NCI-H1417 (cell line): ENCODE measurements at regions not wholly inside any gene's neighbourhood (a gene's known extent, or its start where the extent isn't known, plus 50 kb on each side); places are given as distances from the start of the nearest gene placed in this dataset.
"Not testable (repeated sequence)": the region's sequence is repeated elsewhere in the genome, so short reads cannot be mapped to it uniquely, and the experiment has no call there.

Experiments
- DNase-seq, 3 experiments: peaks; one replicate each; lab custom pipeline; 2025; lab: John Stamatoyannopoulos, UW

DNA sequence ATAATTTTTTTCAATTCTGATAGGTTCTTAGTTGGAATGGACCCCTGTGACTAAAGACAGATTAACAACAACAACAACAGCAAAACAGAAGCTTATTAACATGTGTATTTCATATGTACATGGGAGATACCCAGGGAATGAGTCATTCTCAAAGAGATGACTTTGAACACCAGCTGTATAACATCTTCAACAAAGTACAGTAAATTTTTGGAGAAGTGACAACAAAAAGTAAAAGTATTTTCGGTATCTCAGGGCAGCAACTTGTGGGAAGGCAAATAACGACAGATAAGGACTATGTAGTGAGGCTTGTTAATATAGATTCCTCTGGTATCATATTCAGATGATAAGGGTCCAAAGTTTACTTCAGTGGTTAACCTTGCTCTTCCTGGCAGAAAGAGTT lies 573.4 kb upstream of the RAG2 start:
- DNase-seq = no peak

DNA sequence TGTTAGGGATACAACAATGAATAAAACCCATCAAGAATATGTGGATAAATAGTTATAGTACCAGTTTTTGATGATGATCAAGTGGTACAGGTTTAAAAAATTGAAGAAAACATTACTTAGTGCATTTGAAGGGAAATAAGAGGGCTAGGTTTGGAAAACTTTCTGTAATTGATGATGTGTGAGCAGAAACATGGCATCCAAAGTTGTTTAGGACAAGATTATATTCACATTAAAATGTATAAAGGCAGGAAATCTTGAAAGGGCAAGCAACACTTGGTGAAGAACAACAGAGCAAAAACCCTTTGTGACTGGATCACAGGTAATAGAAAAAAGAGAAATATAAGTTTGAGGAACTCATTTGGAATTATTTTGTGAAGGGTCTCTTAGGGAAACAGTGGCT lies 572.3 kb upstream of the RAG2 start:
- DNase-seq = no peak

DNA sequence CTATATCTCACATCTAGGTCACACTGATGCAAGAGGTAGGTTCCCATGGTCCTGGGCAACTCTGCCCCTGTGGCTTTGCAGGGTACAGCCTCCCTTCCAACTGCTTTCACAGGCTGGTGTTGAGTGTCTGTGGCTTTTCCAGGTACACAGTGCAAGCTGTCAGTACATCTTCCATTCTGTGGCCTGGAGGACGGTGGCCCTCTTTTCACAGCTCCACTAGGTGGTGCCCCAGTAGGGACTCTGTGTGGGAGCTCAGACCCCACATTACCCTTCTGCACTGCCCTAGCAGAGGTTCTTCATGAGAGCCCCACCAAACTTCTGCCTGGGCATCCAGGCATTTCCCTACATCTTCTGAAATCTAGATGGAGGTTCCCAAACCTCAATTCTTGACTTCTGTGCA lies 547.4 kb upstream of the RAG2 start:
- not testable (repeated sequence) for DNase-seq

DNA sequence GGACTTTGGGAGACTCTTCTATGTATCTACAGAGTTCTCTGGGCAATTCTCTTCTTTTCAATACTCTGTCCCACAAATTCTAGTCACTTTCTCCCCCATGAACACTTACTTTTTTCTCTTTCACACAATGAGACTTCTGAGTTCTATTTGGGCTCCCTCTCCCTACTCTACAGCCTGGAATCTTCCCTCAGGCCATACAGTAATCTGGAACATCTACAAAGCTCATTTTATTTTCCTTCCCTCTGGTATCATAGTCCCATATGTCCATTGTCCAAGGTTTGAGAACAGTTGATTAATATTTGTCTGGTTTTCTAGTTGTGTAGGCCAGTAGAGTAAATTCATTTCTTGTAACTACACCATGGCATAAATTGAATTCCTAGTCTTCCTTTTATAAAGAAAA lies 544.6 kb upstream of the RAG2 start:
- DNase-seq = no peak

DNA sequence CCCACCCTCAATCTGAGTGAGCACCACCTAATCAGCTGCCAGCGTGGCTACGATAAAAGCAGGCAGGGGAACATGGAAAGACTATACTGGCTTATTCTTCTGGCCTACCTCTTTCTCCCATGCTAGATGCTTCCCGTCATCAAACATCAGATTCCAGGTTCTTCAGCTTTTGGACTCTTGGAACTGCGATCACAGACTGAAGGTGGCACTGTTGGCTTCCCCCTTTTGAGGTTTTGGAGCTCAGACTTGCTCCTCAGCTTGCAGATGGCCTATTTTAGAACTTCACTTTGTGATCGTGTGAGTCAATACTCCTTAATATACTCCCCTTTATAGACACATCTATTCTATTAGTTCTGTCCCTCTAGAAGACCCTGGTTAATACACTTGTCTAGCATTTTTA lies 543.7 kb upstream of the RAG2 start:
- DNase-seq = no peak

DNA sequence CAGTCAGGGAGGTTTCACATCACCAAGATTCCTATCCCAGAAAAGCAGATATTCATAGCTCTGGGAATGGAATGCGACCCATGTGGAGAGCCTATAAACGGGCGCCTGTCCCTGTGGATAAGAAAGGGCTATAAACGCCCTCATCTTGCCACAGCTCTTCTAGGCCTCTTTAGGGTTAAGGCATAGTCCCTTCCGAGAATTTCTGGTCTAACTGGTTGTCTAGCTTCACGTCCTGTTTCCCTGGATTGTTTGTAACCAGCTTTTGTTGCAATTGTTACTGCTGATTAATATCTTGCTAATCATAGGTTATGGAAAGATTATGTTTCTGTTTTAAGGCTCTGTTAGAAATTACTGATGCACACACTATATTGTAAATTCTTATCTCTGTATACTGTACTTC lies 537.6 kb upstream of the RAG2 start:
- not testable (repeated sequence) for DNase-seq

DNA sequence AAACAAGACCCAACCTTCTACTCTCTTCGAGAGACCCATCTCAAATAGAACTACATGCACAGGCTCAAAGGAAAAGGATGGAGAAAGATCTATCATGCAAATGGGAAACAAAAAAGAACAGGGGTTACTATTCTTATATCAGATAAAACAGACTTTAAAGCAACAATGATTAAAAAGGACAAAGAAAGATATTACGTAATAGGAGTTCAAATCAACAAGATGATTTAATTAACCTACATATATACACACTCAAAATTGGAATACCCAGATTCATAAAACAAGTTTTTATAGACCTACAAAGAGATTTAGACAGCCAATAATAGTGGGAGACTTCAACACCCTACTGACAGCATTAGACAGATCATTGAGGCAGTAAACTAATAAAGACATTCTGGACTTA lies 536.6 kb upstream of the RAG2 start:
- DNase-seq = no peak

DNA sequence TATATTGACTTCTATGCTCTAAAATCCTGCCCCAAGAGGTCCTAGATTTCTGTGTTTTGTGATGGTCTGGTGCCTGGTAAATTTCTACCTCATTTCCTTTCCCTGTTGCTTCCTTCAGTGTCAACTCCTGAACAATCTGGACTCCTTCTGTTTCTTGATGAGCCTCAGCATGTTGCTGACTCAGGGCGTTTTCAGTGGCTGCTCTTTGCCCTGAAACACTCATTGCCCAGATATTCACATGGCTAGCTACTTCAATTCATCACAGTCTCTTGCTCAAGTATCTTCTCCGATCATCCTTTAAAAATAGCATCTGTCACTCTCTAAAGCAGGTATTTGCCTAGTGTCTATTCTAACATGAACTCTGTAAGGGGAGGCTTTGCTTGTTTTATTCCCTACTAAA lies 526.3 kb upstream of the RAG2 start:
- DNase-seq = no peak

DNA sequence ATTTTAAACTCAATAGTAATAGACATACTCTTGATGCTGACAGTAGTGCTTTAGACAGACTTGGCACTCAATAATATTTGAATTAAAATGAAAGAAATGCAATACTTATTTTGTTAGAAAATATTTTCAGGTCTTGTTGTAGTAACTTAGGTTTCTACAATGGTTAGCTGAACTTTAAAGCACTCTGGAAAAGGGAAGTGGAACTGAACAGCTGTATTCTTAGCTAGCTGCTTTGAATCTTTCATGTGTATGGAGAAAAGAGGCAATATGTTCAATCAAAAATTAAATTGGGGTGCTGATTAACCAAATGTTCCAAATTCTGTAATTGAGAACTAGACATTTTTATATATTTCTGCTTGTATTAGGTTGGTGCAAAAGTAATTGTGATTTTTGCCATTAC lies 517.9 kb upstream of the RAG2 start:
- no peak for DNase-seq

DNA sequence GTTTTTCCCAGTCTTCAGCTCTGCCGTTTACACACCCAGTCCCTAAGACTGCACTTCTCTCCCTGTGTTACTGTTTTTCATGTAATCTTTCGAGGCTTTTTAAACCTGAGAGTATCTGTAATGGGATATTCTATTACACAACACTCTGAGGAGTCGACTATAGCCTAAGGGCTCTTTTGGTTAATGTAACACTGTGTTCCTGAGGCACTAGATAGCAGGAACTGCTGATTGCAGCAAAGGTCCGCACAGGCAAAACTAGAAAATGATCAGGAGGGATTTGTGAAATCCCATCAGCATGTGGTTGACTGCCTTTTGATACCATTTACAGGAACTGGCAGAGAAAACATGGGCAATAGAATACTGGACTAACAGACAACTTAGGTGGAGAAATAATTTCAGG lies 512.3 kb upstream of the RAG2 start:
- DNase-seq = no peak

DNA sequence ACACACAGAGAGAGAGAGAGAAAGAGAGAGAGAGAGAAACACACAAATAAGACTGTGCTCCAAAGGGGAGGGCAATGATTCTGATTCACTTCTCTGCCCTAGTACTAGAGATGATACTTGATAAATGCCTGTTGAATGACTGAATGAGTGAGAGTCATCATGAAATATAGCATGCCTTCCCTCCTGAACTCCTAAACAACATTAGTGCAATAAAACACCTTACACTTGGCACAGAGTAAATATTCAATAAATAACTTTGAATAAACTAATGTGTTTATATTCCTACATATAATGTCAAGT lies 511.2 kb upstream of the RAG2 start:
- DNase-seq = no peak

DNA sequence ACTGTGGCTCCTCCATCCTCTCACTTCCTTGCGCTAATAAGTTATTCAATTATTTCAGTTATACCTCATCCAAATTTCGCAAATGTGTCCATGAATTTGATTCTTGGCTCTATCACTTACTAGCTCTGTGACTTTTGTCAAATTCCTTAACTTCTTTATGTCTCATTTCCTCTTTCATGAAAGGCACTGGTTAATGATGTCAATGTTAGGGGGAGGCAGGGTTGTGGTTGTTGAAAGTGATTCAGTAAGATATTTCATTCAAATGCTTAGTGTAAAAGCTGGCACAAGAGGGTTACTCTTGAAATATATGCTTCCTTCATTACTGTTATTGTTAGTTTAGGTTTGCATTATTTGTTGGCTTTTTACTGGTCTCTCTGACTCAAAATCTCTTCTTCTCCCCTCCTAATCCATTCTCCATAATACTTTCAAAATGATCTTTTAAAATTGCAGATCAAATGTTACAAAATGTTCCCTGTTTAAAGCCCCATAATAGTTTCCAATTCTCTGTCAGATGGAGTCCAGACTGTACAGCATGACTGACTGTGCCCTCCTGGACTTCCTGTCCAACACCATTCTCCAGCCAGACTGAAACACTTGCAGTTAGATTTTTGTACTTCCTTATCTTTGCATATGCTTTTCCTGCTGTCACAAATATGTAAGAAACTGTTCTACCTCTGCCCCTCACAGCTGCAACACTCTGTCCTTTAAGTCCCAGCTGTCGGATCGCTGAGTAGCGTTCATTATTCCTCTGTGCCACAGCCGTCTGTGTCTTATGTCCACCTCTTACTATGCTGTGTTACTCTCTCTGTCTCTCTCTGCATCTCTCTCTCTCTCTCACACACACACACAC lies 510.6 kb upstream of the RAG2 start:
- DNase-seq = no peak

DNA sequence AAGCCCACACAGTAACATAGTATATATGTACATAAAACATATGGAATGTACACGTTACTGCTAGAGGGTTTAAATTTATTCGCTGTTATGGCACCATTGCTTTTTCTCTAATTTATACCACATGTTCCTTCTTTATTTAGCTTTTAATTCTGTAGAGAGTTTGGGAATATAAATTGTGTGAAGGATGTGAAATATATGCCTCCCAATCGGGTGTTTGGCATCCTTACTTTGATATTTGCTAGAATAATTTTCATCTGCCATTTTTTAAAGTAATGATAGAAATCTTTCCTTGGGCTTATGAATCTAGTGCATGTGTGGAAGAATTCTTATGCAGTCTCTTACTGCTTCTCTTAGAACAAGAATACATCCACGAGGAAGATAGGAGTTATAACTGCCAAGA lies 509.8 kb upstream of the RAG2 start:
- DNase-seq = no peak

DNA sequence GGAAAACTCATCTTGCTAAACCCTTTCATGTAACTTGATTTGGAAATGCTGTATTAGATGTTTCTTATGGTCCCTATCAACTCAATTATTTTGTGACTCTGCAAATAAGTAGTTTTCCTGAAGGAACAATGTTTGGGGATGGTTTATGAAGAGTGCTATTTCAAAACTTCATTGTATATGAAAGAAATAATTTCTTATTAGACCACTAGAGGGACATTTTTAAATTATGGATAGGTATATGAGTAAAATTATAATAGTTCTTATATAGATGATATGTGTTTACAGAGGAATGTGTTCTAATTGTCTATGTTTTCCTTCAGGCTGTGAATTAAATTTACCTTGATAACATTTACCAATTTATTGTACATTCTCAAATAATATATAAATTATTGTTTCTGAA lies 509.4 kb upstream of the RAG2 start:
- no peak for DNase-seq

DNA sequence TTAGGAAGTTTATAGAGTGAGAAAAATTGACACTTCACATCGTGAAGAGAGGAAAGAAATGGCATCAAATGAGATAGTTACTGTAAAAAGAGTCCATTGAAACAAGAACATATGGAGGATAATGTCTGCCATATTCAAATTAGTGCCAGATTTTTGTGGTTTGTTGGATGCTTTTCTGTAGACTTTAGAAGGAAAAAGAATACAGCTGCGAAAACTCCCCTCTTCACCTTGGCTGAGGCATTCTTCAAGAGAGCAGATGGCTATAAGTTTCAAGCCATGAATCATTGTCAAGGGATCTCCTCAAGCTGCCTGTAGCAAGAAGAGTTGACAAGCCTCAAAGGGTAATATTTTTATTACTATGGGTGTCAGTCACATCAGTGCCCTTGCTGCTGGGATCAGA lies 507.4 kb upstream of the RAG2 start:
- DNase-seq = no peak

DNA sequence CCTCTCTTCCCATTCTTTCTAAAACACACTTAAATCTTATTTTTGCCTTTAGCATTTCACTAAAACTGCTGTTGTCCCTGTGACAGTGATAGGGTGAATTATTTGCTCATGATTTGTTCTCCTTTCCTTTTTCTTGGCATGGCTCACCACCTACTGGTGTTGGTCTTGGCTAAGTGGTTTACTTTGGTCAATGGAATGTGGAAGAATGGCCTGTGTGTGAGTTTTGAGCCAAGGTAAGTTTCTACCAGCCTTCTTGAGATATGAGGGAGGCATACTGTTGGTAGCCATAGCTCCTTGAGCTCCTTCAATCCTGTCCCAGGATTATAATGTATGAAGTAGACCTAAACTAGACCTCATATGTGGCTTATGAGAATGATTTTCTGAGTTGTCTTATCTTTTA lies 506.3 kb upstream of the RAG2 start:
- no peak for DNase-seq

DNA sequence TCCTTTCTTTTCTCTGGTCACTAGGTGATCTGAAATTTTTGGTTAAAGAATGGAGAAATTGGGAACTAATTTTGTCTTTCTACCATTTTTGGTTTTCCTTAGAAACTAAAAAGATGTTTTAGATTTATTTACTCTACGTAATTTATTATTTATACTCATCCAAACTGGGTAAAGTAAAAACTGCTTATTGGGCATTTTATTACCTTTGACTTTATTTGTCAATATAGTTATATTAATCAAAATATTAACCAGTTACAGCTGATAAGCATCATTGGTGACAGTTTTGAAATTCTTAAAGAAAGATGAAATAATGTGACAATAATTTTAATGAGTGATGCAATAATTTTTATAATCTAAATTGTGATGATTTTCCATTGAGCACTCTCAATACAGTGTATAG lies 502.0 kb upstream of the RAG2 start:
- no peak for DNase-seq

DNA sequence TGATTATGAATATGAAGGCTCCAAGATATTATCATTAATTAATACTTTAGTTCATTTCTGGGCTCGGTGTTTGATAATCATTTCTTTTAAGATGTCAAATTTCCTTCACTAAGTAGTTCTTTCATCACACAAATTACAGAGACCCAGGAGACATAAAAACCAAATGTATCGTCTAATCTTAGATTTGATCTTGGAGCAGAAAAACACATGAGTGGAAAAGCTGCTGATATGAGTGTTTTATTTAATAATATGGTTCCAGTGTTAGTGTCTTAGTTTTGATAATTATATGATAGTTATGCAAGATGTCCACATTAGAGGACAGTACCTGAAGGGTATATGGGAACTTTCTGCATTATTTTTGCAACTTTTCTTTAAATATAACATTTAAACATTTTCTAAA lies 494.5 kb upstream of the RAG2 start:
- DNase-seq = no peak

DNA sequence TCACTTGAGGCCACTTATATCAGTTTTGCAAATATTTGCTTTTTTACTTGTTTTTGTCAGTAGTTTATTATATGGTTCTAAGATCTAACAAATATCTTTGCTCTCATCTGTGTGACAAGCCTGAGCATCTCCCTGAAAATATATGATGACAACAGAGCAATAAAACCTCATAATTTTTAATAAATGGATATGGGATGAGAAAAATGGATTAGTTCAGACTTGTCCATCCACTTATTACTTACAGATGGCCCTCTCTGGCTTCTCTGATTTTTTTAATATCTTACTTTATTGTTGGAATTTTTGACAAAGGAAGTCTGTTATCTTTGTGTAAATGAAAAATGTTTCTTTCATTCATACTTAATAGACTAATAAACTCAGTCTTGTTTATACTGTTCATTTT lies 491.4 kb upstream of the RAG2 start:
- no peak for DNase-seq

DNA sequence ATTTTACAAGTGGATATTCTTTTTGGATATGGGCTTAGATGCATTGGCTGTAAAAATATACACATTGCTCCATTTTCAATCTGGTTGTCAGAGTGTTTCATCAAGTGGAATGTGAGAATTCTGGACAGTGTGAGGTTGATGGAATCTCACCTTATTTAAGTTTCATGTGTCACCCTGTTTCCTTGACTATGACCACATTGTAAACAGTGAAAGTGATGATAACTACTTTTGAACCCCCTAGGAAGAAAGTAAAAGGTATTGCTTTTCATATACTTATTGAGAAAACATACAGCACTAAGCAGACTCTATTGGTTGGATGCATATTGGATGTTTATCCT lies 490.5 kb upstream of the RAG2 start:
- DNase-seq = no peak

DNA sequence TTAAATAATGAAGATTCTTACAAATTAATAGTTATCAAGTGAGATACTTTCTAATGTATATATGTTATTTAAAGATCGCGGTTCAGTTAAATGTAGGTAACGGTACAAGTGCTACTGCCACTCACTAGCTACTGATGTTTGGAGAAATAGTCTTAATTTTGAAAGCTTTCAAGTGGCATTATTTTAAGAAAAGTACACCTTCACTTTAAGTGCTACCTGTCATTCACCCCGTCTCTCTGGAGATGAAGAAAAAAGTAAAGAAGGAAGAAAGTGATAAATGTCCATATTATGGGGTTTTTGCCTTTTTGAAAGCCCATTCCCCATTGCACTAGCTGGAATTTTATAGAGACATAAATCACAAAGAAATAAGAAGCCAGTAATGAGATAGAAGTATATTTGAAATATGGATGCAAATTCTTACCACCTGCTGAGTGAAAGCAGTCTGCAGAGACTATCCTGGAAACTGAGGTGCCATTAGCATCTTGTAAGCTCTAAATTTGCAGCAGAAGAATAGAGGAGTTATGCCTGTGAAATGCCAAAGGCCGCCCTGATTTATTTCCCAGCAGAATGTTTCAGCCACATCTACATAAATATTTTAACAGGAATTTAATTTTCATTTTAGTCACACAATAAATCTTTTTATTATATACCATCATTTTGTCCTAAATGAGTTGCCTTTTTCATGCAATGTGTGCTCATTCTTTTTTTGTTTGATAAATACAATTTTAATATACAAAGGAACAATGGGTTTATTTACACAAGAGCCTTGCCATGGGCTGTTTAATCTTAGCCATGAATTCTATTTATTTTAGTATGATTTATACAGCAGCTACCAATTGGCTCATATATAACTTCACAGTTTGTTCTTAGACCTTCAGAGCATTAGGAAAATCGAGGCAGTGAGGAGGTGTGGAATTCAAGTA lies 489.9 kb upstream of the RAG2 start:
- DNase-seq = peak in 1 of 3 experiments; percentile 33

DNA sequence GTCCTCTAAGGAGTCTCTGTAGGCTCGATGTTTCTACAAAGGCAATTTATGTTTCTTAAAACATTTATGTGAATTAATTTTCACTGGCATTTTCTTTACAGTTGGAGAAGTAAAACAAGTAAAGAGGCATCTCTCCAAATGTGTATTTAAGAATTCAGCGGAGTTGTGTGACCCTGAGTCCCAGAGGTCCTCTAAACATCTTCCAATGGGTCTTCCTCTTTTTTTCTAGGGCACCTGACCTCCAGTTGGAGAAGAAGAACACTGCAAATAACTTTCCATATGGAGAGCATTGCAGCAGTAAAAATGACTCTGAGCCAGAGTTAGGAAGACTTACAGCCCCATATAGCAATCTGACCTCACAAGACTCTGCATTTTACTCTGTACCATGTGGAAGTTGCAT lies 480.5 kb upstream of the RAG2 start:
- DNase-seq = no peak

DNA sequence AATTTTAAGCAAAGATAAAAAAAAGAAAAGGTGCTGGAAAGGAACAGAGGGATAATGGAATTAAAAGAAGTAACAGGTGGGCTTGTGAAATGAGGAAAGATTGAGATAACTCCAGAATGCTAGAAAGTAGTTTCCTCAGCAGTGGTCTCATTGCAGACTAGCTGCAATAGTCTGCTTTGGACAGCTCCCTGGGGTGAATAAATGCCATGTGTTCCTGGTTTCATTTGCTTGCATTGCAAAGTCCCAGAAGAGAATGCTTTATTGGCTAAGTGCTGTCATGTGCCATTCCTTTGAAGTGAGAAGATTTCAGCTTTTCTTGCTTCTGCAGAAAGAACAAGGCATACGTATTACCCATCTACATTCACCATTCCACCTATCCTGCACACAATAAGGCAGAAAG lies 478.8 kb upstream of the RAG2 start:
- DNase-seq = no peak
